GM23338 (cell line): ENCODE measurements at regions not wholly inside any gene's neighbourhood (a gene's known extent, or its start where the extent isn't known, plus 50 kb on each side); places are given as distances from the start of the nearest gene placed in this dataset.

Experiments
- CREB1 ChIP-seq: fragments of 250-450 bp; sonication (Bioruptor Pico); IDR thresholded peaks from 2 replicates; pipeline ENCODE4 v1.5.0; 2020; ENCODE audit warnings: low read depth, mild to moderate bottlenecking, moderate library complexity
- EZH2 ChIP-seq: fragments of 200-600 bp; sonication (generic); IDR thresholded peaks from one replicate; pipeline ENCODE4 v1.8.0; 2017; ENCODE audit warnings: antibody characterized with exemption, mild to moderate bottlenecking, low read depth; ENCODE audit not compliant: unreplicated experiment
- JUNB ChIP-seq: IDR thresholded peaks from one replicate; pipeline ENCODE4 v1.6.1; 2016; ENCODE audit warnings: antibody characterized with exemption; ENCODE audit not compliant: unreplicated experiment
- NANOG ChIP-seq: IDR thresholded peaks from 2 replicates; pipeline ENCODE4 v1.6.1; 2016; ENCODE audit warnings: antibody characterized with exemption, borderline replicate concordance
- ZNF114 ChIP-seq: fragments of 250-450 bp; sonication (Bioruptor Pico); IDR thresholded peaks from 2 replicates; pipeline ENCODE4 v1.5.0; 2020; ENCODE audit warnings: mild to moderate bottlenecking, moderate library complexity
- ZNF331 ChIP-seq: fragments of 250-450 bp; sonication (Bioruptor Pico); IDR thresholded peaks from 2 replicates; pipeline ENCODE4 v1.5.0; 2020; ENCODE audit warnings: low read depth, mild to moderate bottlenecking, moderate library complexity
- TF ChIP-seq, protein P1 (sequence below): fragments of 250-450 bp; sonication (Bioruptor Pico); IDR thresholded peaks from 2 replicates; pipeline ENCODE4 v1.5.0; 2020; ENCODE audit warnings: mild to moderate bottlenecking, moderate library complexity
- TF ChIP-seq, protein P2 (sequence below): IDR thresholded peaks from one replicate; pipeline ENCODE4 v1.6.1; 2018; ENCODE audit warnings: antibody characterized with exemption; ENCODE audit not compliant: unreplicated experiment
- TF ChIP-seq, protein P3 (sequence below): IDR thresholded peaks from 2 replicates; pipeline ENCODE4 v1.6.1; 2016; ENCODE audit warnings: antibody characterized with exemption

DNA sequence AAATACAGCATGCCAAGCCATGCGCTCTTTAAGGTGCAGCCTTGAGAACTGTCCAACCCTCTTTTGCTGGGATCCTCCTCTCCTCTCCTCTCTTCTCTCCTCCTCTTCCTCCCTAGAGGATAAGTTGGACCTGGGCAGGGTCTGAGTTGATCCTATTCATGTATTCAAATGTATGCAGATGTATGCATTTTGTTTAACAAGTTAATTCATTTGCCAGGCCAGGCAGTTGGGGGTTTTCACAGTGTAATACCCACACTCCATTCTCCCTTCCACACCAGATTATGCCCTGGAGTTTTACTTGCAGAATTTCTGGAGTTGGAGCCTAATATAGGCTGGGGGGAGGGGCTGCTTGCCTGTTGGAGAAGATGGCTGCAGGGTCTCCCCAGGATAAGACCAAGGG is 226.2 kb upstream of the SDK2 start (continued):
- TF ChIP-seq, protein P1, sequence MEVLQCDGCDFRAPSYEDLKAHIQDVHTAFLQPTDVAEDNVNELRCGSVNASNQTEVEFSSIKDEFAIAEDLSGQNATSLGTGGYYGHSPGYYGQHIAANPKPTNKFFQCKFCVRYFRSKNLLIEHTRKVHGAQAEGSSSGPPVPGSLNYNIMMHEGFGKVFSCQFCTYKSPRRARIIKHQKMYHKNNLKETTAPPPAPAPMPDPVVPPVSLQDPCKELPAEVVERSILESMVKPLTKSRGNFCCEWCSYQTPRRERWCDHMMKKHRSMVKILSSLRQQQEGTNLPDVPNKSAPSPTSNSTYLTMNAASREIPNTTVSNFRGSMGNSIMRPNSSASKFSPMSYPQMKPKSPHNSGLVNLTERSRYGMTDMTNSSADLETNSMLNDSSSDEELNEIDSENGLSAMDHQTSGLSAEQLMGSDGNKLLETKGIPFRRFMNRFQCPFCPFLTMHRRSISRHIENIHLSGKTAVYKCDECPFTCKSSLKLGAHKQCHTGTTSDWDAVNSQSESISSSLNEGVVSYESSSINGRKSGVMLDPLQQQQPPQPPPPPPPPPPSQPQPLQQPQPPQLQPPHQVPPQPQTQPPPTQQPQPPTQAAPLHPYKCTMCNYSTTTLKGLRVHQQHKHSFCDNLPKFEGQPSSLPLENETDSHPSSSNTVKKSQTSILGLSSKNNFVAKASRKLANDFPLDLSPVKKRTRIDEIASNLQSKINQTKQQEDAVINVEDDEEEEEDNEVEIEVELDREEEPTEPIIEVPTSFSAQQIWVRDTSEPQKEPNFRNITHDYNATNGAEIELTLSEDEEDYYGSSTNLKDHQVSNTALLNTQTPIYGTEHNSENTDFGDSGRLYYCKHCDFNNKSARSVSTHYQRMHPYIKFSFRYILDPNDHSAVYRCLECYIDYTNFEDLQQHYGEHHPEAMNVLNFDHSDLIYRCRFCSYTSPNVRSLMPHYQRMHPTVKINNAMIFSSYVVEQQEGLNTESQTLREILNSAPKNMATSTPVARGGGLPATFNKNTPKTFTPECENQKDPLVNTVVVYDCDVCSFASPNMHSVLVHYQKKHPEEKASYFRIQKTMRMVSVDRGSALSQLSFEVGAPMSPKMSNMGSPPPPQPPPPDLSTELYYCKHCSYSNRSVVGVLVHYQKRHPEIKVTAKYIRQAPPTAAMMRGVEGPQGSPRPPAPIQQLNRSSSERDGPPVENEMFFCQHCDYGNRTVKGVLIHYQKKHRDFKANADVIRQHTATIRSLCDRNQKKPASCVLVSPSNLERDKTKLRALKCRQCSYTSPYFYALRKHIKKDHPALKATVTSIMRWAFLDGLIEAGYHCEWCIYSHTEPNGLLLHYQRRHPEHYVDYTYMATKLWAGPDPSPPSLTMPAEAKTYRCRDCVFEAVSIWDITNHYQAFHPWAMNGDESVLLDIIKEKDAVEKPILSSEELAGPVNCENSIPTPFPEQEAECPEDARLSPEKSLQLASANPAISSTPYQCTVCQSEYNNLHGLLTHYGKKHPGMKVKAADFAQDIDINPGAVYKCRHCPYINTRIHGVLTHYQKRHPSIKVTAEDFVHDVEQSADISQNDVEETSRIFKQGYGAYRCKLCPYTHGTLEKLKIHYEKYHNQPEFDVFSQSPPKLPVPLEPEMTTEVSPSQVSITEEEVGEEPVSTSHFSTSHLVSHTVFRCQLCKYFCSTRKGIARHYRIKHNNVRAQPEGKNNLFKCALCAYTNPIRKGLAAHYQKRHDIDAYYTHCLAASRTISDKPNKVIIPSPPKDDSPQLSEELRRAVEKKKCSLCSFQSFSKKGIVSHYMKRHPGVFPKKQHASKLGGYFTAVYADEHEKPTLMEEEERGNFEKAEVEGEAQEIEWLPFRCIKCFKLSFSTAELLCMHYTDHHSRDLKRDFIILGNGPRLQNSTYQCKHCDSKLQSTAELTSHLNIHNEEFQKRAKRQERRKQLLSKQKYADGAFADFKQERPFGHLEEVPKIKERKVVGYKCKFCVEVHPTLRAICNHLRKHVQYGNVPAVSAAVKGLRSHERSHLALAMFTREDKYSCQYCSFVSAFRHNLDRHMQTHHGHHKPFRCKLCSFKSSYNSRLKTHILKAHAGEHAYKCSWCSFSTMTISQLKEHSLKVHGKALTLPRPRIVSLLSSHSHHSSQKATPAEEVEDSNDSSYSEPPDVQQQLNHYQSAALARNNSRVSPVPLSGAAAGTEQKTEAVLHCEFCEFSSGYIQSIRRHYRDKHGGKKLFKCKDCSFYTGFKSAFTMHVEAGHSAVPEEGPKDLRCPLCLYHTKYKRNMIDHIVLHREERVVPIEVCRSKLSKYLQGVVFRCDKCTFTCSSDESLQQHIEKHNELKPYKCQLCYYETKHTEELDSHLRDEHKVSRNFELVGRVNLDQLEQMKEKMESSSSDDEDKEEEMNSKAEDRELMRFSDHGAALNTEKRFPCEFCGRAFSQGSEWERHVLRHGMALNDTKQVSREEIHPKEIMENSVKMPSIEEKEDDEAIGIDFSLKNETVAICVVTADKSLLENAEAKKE (CRISPR knock-in tag) = no peak
- TF ChIP-seq ZNF331 (CRISPR knock-in tag) (no peak), NANOG (no peak), JUNB (no peak), EZH2 (no peak), CREB1 (CRISPR knock-in tag) (no peak), ZNF114 (CRISPR knock-in tag) (no peak)
- TF ChIP-seq, protein P2, sequence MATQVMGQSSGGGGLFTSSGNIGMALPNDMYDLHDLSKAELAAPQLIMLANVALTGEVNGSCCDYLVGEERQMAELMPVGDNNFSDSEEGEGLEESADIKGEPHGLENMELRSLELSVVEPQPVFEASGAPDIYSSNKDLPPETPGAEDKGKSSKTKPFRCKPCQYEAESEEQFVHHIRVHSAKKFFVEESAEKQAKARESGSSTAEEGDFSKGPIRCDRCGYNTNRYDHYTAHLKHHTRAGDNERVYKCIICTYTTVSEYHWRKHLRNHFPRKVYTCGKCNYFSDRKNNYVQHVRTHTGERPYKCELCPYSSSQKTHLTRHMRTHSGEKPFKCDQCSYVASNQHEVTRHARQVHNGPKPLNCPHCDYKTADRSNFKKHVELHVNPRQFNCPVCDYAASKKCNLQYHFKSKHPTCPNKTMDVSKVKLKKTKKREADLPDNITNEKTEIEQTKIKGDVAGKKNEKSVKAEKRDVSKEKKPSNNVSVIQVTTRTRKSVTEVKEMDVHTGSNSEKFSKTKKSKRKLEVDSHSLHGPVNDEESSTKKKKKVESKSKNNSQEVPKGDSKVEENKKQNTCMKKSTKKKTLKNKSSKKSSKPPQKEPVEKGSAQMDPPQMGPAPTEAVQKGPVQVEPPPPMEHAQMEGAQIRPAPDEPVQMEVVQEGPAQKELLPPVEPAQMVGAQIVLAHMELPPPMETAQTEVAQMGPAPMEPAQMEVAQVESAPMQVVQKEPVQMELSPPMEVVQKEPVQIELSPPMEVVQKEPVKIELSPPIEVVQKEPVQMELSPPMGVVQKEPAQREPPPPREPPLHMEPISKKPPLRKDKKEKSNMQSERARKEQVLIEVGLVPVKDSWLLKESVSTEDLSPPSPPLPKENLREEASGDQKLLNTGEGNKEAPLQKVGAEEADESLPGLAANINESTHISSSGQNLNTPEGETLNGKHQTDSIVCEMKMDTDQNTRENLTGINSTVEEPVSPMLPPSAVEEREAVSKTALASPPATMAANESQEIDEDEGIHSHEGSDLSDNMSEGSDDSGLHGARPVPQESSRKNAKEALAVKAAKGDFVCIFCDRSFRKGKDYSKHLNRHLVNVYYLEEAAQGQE = no peak
- TF ChIP-seq, protein P3, sequence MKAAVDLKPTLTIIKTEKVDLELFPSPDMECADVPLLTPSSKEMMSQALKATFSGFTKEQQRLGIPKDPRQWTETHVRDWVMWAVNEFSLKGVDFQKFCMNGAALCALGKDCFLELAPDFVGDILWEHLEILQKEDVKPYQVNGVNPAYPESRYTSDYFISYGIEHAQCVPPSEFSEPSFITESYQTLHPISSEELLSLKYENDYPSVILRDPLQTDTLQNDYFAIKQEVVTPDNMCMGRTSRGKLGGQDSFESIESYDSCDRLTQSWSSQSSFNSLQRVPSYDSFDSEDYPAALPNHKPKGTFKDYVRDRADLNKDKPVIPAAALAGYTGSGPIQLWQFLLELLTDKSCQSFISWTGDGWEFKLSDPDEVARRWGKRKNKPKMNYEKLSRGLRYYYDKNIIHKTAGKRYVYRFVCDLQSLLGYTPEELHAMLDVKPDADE = no peak
